ENCODE measurements at regions not wholly inside any gene's neighbourhood (a gene's known extent, or its start where the extent isn't known, plus 50 kb on each side); places are given as distances from the start of the nearest gene placed in this dataset.

- Histone ChIP-seq H3K9ac (ENCODE audit: low read depth, low read length) (no peak overlapping the region), H4K20me1 (ENCODE audit: insufficient read depth, low read length) (no peaks in the 10 kb centered on the region), H3K79me2 (ENCODE audit: insufficient read depth, low read length) (no peaks in the 10 kb centered on the region), H3K36me3 (ENCODE audit: insufficient read depth, low read length) (no peaks in the 10 kb centered on the region), H3K9me3 (ENCODE audit: insufficient read depth, low read length, severe bottlenecking) (no peaks in the 10 kb centered on the region), H3K27ac (ENCODE audit: low read length) (no peak overlapping the region), H3K4me1 (ENCODE audit: insufficient read depth, low read length) (no peaks in the 10 kb centered on the region), H3K27me3 (ENCODE audit: insufficient read depth, low read length, poor library complexity) (peaks cover 17% of the 10 kb centered on the region), H3K4me2 (ENCODE audit: insufficient read depth, low read length) (no peak overlapping the region), H2AFZ (ENCODE audit: low read depth, low read length) (no peak overlapping the region), H3K4me3 (ENCODE audit: low read depth in 1 of 2, low read length in 2 of 2) (no peak overlapping the region)
- ATAC-seq (ENCODE audit: insufficient read depth, low read depth) (no peak), DNase-seq (no peak)
- no peak for TF ChIP-seq EZH2 (IDR thresholded peaks at IDR 0.05; ENCODE audit: borderline replicate concordance, low read depth, low read length, severe bottlenecking)
- TF ChIP-seq, protein P1, sequence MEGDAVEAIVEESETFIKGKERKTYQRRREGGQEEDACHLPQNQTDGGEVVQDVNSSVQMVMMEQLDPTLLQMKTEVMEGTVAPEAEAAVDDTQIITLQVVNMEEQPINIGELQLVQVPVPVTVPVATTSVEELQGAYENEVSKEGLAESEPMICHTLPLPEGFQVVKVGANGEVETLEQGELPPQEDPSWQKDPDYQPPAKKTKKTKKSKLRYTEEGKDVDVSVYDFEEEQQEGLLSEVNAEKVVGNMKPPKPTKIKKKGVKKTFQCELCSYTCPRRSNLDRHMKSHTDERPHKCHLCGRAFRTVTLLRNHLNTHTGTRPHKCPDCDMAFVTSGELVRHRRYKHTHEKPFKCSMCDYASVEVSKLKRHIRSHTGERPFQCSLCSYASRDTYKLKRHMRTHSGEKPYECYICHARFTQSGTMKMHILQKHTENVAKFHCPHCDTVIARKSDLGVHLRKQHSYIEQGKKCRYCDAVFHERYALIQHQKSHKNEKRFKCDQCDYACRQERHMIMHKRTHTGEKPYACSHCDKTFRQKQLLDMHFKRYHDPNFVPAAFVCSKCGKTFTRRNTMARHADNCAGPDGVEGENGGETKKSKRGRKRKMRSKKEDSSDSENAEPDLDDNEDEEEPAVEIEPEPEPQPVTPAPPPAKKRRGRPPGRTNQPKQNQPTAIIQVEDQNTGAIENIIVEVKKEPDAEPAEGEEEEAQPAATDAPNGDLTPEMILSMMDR (IDR thresholded peaks at IDR 0.05; ENCODE audit: borderline replicate concordance, extremely low read depth, low read length, poor library complexity, severe bottlenecking) = no peak
Measured at GRCh38 chr7:35553519-35553918, 141.4 kb downstream of the HERPUD2 start.

DNA sequence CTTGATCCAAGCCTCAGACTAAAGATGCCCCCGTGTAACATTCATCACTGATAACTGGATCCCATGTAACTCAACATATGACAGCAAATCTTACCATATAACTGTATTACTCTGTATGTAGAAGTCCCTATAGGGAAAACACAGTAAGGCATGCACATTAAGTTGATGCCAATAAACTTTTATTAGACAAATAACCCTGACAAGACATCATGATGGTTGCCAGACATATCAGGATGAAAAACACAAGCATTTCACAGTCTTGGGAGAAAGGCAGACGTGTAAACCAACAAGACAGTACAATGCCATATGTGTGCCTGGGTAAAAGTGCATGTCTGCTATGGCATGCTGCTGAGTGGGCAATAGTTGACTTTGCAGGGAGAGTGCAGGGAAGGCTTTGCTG is 142.2 kb downstream of the HERPUD2 start:
- H3K27ac ChIP-seq (ENCODE audit: low read length) = no peak overlapping the region
- TF ChIP-seq, protein P1 (IDR thresholded peaks at IDR 0.05; ENCODE audit: borderline replicate concordance, extremely low read depth, low read length, poor library complexity, severe bottlenecking) = no peak
- peaks cover 18% of the 10 kb centered on the region for H3K27me3 ChIP-seq (ENCODE audit: insufficient read depth, low read length, poor library complexity)
- DNase-seq (no peak), ATAC-seq (ENCODE audit: insufficient read depth, low read depth) (no peak)
- no peaks in the 10 kb centered on the region for H3K36me3 ChIP-seq (ENCODE audit: insufficient read depth, low read length)
- no peak overlapping the region for H2AFZ ChIP-seq (ENCODE audit: low read depth, low read length)
- H3K4me2 ChIP-seq (ENCODE audit: insufficient read depth, low read length) = no peak overlapping the region
- no peaks in the 10 kb centered on the region for H4K20me1 ChIP-seq (ENCODE audit: insufficient read depth, low read length)
- H3K4me1 ChIP-seq (ENCODE audit: insufficient read depth, low read length) = no peaks in the 10 kb centered on the region
- H3K9ac ChIP-seq (ENCODE audit: low read depth, low read length) = no peak overlapping the region
- H3K9me3 ChIP-seq (ENCODE audit: insufficient read depth, low read length, severe bottlenecking) = no peaks in the 10 kb centered on the region
- no peak overlapping the region for H3K4me3 ChIP-seq (ENCODE audit: low read depth in 1 of 2, low read length in 2 of 2)
- H3K79me2 ChIP-seq (ENCODE audit: insufficient read depth, low read length) = no peaks in the 10 kb centered on the region

GRCh38 chr7:35551321-35552081 is 143.4 kb downstream of the HERPUD2 start:
- DNase-seq = no peak
- H3K27ac ChIP-seq (ENCODE audit: low read length) = no peak overlapping the region
- ATAC-seq (ENCODE audit: insufficient read depth, low read depth) = no peak
- no peak overlapping the region for H2AFZ ChIP-seq (ENCODE audit: low read depth, low read length)
- no peak overlapping the region for H3K9ac ChIP-seq (ENCODE audit: low read depth, low read length)
- no peaks in the 10 kb centered on the region for H3K9me3 ChIP-seq (ENCODE audit: insufficient read depth, low read length, severe bottlenecking)
- no peaks in the 10 kb centered on the region for H3K79me2 ChIP-seq (ENCODE audit: insufficient read depth, low read length)
- no peaks in the 10 kb centered on the region for H4K20me1 ChIP-seq (ENCODE audit: insufficient read depth, low read length)
- no peaks in the 10 kb centered on the region for H3K4me1 ChIP-seq (ENCODE audit: insufficient read depth, low read length)
- H3K4me2 ChIP-seq (ENCODE audit: insufficient read depth, low read length) = no peak overlapping the region
- TF ChIP-seq, protein P1 (IDR thresholded peaks at IDR 0.05; ENCODE audit: borderline replicate concordance, extremely low read depth, low read length, poor library complexity, severe bottlenecking) = peak; percentile 21
- no peak for TF ChIP-seq EZH2 (IDR thresholded peaks at IDR 0.05; ENCODE audit: borderline replicate concordance, low read depth, low read length, severe bottlenecking)
- peaks cover 18% of the 10 kb centered on the region for H3K27me3 ChIP-seq (ENCODE audit: insufficient read depth, low read length, poor library complexity)
- H3K4me3 ChIP-seq (ENCODE audit: low read depth in 1 of 2, low read length in 2 of 2) = no peak overlapping the region
- no peaks in the 10 kb centered on the region for H3K36me3 ChIP-seq (ENCODE audit: insufficient read depth, low read length)

Data from DND-41 (cell line).